CD4-positive, alpha-beta T cell treated with Interleukin-17A for 4 hours (primary cell): ENCODE measurements at regions not wholly inside any gene's neighbourhood (a gene's known extent, or its start where the extent isn't known, plus 50 kb on each side); places are given as distances from the start of the nearest gene placed in this dataset.

Source experiments
- DNase-seq: peaks from one replicate; pipeline ENCODE4 v3.0.0-alpha.2; 2020; ENCODE audit warnings: mixed read lengths

- no peak for DNase-seq
Measured at GRCh38 chrX:82092307-82092706, 890.4 kb downstream of the SH3BGRL start.

- no peak for DNase-seq
Measured at GRCh38 chrX:82125103-82125502, 923.2 kb downstream of the SH3BGRL start.

GRCh38 chrX:82127228-82128123, 925.6 kb downstream of the SH3BGRL start:
- no peak for DNase-seq

- no peak for DNase-seq
Measured at GRCh38 chrX:82134378-82134777, 932.5 kb downstream of the SH3BGRL start.

GRCh38 chrX:82141942-82142341, 940.0 kb downstream of the SH3BGRL start:
- DNase-seq = peak; percentile 11

- no peak for DNase-seq
Measured at GRCh38 chrX:82161195-82161594, 959.3 kb downstream of the SH3BGRL start.

- no peak for DNase-seq
Measured at GRCh38 chrX:82163701-82164100, 961.8 kb downstream of the SH3BGRL start.

GRCh38 chrX:82196866-82197265, 995.0 kb downstream of the SH3BGRL start:
- no peak for DNase-seq

GRCh38 chrX:82208975-82209374, 1007.1 kb downstream of the SH3BGRL start:
- no peak for DNase-seq

GRCh38 chrX:82218361-82218760, 1016.5 kb downstream of the SH3BGRL start:
- no peak for DNase-seq

- DNase-seq = no peak
Measured at GRCh38 chrX:82219129-82219528, 1017.2 kb downstream of the SH3BGRL start.

- DNase-seq = no peak
Measured at GRCh38 chrX:82224961-82225360, 1023.1 kb downstream of the SH3BGRL start.

GRCh38 chrX:82230013-82230412, 1028.1 kb downstream of the SH3BGRL start:
- no peak for DNase-seq

GRCh38 chrX:82232679-82233078, 1030.8 kb downstream of the SH3BGRL start:
- no peak for DNase-seq

GRCh38 chrX:82237328-82237727, 1035.4 kb downstream of the SH3BGRL start:
- no peak for DNase-seq
